ENCODE measurements at regions not wholly inside any gene's neighbourhood (a gene's known extent, or its start where the extent isn't known, plus 50 kb on each side); places are given as distances from the start of the nearest gene placed in this dataset.

- no peak for TF ChIP-seq CTCF (IDR thresholded peaks at IDR 0.05; ENCODE audit: borderline replicate concordance)
- Histone ChIP-seq H3K4me3 (no peak overlapping the region), H3K27me3 (ENCODE audit: low read depth) (peaks cover 32% of the 10 kb centered on the region), H3K36me3 (no peaks in the 10 kb centered on the region), H3K4me1 (no peaks in the 10 kb centered on the region), H3K9me3 (replicated peaks) (no peaks in the 10 kb centered on the region), H3K27ac (replicated peaks) (no peak overlapping the region)
- intact Hi-C loops (cut with micrococcal nuclease), result no loop called here
- no peak for DNase-seq
Measured at GRCh38 chr14:56702515-56702914, 107.8 kb downstream of the OTX2 start.

Measured in left ventricle myocardium inferior (tissue), 1 donor.